ENCODE measurements at regions not wholly inside any gene's neighbourhood (a gene's known extent, or its start where the extent isn't known, plus 50 kb on each side); places are given as distances from the start of the nearest gene placed in this dataset.
"Not testable (repeated sequence)": the region's sequence is repeated elsewhere in the genome, so short reads cannot be mapped to it uniquely, and the experiment has no call there.

- DNase-seq (ENCODE audit: low read depth, low spot score), result no peak
- no peak overlapping the region for H3K27ac ChIP-seq
These were observed 297.2 kb downstream of the RPS24 start for GRCh38 chr10:78330884-78331283.

DNA sequence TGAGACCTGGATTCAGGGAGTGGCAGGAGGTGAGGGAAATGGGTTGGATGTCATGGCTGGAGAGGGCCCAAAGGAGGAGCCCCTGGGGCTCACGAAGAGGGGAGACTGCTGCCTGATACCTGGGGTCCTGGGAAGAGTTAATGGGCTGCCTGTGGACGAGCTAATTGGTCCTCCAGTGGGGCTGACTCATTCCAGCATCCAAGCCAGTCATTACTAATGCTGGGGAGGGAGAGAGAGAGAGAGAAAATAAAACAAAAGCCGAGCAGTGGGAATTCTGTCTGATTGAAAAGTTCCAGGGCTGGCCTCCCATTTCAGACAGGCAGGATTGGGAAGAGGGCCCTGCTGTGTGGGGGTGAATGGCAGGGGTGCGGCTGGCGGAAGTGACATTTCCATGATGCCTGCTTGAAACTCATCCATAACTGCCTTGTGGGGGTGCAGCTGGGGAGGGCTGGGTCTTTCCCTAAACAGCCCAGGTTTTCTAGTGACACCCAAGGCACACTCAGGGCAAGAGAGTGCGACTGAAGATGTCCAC lies 297.8 kb downstream of the RPS24 start:
- no peak for DNase-seq (ENCODE audit: low read depth, low spot score)

DNA sequence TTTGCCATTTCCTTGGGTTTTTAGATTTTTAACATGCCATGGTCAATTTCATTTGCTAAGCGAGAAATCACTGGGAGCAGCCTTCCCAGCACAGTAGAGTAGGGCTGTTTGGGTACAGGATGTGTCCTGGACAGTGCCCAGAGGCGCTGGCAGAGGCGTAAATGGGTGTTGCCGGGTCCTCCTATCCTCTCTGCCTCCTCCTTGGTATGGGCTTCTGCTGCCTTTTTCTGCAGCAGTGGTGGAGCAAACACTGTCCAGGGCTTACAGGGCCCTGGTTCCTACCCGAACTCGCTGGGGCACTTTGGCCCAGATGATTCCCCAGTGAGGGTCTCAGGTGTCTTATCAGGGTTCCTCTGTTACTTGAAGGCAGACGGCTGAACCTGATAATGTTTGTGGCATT lies 298.3 kb downstream of the RPS24 start:
- DNase-seq (ENCODE audit: low read depth, low spot score), result no peak
- H3K27ac ChIP-seq, result no peak overlapping the region

More for the DNA sequence above, 297.8 kb downstream of the RPS24 start:
- H3K27ac ChIP-seq, result no peak overlapping the region

DNA sequence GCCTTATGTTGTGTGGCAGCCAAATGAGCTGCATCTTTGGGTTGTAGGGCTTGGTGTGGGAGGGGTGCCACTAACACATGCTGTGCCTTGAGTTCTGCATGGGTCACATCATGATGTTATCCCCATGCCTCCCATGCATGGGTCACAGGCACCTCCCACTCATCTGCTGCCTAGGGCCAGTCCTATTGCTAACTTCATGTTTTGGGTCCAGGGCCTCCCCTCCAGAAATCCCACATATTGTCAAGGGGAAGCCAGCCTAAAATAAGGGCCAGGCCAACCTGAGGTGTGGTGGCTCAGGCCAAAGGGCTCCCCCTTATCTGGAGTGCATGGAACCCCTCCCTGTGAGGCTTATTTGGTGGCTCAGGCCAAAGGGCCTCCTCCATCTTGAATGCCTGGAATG lies 299.0 kb downstream of the RPS24 start:
- no peak for DNase-seq (ENCODE audit: low read depth, low spot score)
- H3K27ac ChIP-seq, result no peak overlapping the region

DNA sequence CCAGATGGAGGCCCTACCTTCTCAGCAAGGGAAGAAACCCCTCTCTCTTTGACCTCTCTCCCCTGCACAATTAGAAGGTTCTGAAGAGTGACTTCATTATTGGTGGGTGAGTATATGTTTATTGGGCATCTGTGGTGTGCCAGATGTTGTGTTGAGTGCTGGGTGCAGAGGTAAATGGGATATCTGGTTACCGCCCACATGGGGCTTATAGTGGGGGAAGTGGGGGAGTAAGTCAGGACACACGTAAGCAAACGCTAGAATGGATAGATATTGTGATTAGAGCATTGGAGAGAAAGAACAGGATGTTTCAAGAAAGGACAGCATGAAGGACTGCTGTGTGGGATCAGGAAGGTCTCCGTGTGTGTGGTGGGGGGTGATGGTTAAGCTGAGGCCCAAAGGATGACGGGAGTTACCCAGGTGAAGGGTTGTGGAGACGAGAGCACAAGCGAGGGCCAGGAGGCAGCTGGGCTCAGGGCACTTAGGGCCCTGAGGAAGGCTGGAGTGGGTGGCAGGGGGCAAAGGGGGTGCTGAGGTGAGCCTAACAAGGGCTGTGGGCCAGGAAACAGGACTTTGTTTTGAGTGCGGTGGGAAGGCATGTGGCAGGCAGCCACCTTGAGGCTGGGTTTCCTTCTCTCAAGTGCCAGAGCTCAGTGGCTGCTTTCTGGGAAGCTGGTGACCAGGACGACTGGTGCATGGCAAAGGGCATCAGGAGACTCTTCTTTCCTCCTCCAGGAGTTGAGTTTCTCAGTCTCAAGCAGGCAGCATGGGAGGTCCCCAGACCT lies 299.9 kb downstream of the RPS24 start:
- no peak for DNase-seq (ENCODE audit: low read depth, low spot score)
- H3K27ac ChIP-seq, result no peak overlapping the region

GRCh38 chr10:78335371-78335690 lies 301.7 kb downstream of the RPS24 start:
- DNase-seq (ENCODE audit: low read depth, low spot score), result no peak
- H3K27ac ChIP-seq, result no peak overlapping the region

DNA sequence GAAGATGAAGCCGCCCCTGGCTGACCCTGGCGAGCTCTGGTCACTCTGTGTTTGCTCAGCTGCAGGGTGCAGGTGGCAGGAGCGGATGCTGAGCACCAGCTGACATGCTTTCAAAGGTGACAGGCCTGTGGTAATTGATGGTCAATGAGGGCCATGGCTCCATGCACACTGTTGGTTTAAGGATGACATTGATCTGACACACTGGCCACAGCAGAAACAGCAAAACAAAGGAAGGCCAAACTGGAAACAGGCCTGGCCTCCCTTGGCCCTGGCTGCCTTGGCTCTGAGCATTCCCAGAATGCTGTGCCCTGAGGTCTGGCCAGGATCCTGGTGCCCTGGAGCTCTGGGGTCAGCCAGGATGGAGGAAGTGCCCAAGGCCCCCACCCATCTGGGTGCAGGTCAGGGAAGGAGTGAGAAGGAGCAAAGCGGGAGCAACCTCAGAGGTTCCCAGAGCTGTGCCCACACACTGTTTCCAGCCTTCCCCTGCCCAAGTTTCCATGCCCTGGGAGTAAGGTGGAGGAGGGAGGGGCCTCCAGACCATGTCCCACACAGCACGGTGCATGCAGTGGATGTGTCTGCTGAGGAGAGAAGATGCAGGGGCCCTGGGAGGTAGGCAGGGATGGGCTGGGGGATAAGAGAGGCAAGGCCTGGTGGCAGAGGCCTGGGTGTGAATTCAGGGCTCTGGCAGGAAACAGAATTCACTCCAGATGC lies 302.2 kb downstream of the RPS24 start:
- H3K27ac ChIP-seq, result no peak overlapping the region
- no peak for DNase-seq (ENCODE audit: low read depth, low spot score)

GRCh38 chr10:78336402-78336791 lies 302.7 kb downstream of the RPS24 start:
- DNase-seq (ENCODE audit: low read depth, low spot score), result no peak
- H3K27ac ChIP-seq, result no peak overlapping the region

- no peak overlapping the region for H3K27ac ChIP-seq
- DNase-seq (ENCODE audit: low read depth, low spot score), result no peak
These were observed 303.4 kb downstream of the RPS24 start for GRCh38 chr10:78337016-78337415.

GRCh38 chr10:78337646-78338391 lies 304.2 kb downstream of the RPS24 start:
- no peak for DNase-seq (ENCODE audit: low read depth, low spot score)
- H3K27ac ChIP-seq, result no peak overlapping the region

DNA sequence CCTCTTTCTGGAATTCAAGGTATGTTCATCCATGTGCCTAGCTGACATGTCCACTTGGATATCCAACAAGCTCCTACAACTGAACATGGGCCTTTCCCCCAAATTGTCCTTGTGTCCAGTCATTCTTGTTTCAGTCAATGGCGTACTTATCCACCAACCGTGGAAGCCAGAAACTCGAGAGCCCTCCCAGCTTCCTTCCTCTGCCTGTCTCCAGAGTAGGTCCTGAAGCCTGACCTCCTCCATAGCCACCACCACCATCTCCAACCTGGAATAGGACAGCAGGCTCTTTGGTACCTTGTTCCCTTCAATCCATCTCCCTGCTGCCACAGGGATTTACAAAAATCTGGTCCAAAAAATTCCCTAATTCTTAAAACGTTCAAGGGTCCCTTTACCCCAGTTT lies 305.1 kb downstream of the RPS24 start:
- DNase-seq (ENCODE audit: low read depth, low spot score), result no peak
- no peak overlapping the region for H3K27ac ChIP-seq

GRCh38 chr10:78339251-78339650 lies 305.6 kb downstream of the RPS24 start:
- no peak overlapping the region for H3K27ac ChIP-seq
- no peak for DNase-seq (ENCODE audit: low read depth, low spot score)

- DNase-seq (ENCODE audit: low read depth, low spot score), result no peak
- no peak overlapping the region for H3K27ac ChIP-seq
These were observed 308.4 kb downstream of the RPS24 start for GRCh38 chr10:78341953-78342614.

GRCh38 chr10:78342827-78343653 lies 309.4 kb downstream of the RPS24 start:
- H3K27ac ChIP-seq, result no peak overlapping the region
- DNase-seq (ENCODE audit: low read depth, low spot score), result no peak

- H3K27ac ChIP-seq; DNase-seq (ENCODE audit: low read depth, low spot score): not testable (repeated sequence)
These were observed 310.6 kb downstream of the RPS24 start for GRCh38 chr10:78344257-78344656.

DNA sequence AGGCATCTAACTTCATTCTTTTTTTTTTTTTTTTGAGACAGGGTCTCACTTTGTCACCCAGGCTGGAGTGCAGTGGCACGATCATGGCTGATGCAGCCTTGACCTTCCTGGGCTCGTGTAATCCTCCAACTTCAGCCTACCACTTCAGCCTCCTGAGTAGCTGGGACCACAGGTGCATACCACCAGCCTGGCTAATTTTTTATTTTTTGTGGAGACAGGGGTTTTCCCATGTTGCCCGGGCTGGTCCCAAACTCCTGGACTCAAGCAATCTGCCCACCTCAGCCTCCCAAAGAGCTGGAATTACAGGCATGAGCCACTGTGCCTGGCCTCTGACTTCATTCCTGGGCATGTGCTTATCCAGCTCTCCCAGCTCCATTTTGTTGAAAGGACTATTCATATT lies 311.9 kb downstream of the RPS24 start:
- H3K27ac ChIP-seq, result not testable (repeated sequence)

DNA sequence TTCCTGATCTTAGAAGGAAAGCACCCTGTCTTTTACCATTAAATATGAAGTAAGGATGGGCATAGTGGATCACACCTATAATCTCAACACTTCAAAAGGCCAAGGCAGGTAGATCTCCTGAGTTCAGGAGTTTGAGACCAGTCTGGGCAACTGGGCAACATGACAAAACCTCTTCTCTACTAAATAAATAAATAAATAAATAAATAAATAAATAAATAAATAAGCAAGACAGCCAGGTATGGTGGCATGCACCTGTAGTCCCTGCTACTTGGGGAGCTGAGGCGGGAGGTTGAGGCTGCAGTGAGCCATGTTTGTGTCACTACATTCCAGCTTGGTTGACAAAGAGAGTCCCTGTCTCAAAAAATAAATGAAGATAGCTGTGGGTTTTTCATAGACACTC lies 313.1 kb downstream of the RPS24 start:
- no peak overlapping the region for H3K27ac ChIP-seq
- DNase-seq (ENCODE audit: low read depth, low spot score), result no peak

More for the DNA sequence above, 311.9 kb downstream of the RPS24 start:
- not testable (repeated sequence) for DNase-seq (ENCODE audit: low read depth, low spot score)

DNA sequence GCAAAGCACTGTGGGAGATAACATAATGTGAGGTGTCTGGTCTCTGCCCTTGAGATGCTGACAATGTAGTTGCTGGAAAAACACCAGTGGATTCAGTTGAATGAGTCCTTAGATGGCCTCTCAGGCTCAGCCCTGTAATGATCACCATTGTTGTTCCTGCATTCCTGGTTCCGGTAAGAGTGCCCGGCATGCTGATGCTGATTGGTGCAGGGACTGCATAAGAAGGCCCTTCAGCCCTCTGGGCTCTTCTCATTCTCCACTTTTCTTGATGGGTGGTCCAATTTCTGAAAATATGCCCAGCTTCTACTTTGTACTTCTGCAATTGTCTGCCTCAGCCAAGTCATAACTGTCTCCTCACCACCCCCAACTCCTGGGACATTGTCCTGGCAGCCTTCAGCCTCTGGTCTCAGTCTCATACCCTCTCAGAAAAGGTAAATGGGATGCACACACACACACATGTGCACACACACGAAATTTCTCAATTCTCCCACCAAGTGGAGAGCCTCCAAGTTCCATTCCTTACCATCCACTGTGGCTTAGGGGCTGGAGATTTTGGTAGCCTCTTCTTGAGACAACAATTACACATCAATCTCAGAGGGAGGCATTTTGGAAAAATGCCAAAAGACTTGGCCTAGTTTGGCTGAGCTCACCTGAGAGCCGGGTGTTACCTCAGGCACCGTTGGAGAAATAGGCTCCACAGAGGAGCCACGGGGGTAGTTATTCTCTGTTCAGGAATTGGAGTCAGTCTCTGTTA lies 314.9 kb downstream of the RPS24 start:
- no peak overlapping the region for H3K27ac ChIP-seq

DNA sequence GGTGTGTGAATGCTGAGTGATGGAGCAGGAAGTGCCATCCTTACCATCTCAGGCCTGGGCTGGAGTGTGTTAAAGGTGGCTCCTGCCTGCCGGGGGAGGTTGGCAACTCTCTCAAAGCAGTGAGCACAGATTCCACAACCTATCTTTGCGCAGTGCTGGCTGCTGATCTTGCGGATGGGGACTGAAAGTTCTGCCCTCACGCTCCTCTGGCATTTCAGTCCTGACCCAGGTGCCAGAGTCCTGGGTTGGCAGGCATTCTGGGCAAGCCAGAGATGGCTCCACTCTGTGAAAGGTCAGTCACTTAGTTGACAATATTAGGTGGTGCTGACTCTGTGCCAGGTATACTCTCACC lies 315.5 kb downstream of the RPS24 start:
- DNase-seq (ENCODE audit: low read depth, low spot score), result no peak
- no peak overlapping the region for H3K27ac ChIP-seq

More for the DNA sequence above, 314.9 kb downstream of the RPS24 start:
- no peak for DNase-seq (ENCODE audit: low read depth, low spot score)
